HG02970 (cell line): ENCODE measurements at regions not wholly inside any gene's neighbourhood (a gene's known extent, or its start where the extent isn't known, plus 50 kb on each side); places are given as distances from the start of the nearest gene placed in this dataset.
"Not testable (repeated sequence)": the region's sequence is repeated elsewhere in the genome, so short reads cannot be mapped to it uniquely, and the experiment has no call there.

Experiments
- ATAC-seq: cut with Tn5 transposase; IDR thresholded peaks from one replicate; pipeline ENCODE4 v1.9.1; 2021; ENCODE audit warnings: mild to moderate bottlenecking, moderate library complexity, moderate number of reproducible peaks; ENCODE audit not compliant: unreplicated experiment, low FRiP score

DNA sequence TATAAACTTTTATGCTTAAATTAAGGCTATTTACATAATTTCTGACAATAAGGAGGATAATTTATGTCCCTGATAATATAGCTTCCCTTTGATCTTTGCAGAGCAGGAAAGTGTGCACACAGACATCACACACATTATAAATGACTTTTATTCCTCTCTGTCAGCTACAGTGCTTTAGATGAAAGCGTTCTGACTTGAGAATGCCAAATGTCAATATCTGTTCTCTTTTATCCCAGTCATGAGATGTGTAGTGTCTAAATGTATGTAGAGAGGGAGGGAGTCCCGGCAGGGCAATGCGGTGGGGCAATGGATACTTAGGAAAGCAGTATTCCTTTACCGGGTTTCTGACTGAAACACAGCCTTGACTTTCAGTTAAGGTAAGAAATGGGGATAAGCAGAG is 225.4 kb upstream of the CHORDC1 start:
- no peak for ATAC-seq

GRCh38 chr11:90447618-90448017 is 224.8 kb upstream of the CHORDC1 start:
- no peak for ATAC-seq

DNA sequence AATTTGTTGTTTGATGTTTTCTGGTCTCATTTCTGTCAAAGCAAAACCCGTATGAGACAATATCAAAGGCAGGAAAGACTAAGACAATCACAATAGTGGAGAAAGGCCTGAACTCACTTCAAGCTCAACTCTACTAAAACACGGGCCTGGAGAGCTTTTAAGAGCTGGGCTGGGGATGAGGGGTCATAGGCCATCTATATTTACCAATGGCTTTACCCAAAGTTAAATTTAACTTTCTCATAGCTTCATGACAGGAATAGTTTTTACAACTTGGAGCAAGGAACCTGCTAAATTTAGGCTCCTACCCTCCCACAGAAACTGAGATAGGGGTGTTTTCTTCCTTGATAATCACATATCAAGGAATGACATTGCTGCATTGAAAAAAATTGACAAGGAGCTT is 223.4 kb upstream of the CHORDC1 start:
- no peak for ATAC-seq

GRCh38 chr11:90438069-90438468 is 215.2 kb upstream of the CHORDC1 start:
- ATAC-seq: no peak

DNA sequence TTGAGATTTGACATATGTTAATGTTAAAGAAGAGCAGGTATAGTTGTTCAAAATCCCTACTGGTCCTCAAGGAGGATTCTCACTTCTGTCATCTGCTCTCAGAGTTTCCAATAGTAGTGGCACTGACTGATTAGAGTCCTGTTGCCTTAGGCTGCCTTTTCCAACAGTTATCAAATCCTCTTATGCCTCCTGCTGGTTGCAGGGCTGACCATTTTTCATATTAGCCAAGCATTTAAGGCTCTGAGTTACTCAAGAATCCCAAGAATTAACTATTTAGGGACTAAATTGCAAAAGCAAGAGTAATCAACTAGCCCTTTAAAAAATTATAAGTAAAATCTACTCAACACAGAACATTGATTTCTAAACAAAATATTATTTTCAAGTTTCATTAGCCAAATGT is 212.0 kb upstream of the CHORDC1 start:
- ATAC-seq: no peak

DNA sequence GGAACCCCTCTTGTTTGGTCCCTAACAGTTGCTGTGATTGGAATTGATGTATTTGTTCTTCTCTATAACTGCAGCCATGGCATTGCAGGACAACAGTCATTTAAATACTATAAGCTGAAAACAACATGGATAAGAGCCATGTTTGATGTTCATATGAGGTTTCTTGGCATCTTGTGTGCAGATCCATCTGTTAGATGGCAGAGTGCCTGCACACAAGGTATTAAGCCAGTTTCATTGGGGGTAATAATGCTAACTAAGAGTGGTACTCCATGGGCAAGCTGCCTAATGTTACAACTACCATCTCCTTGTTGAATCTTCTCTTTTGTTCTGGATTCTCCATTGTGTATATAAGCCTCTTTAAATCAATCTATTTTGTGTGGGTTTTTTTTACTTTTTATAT is 206.0 kb upstream of the CHORDC1 start:
- ATAC-seq: no peak

- no peak for ATAC-seq
Measured at GRCh38 chr11:90426442-90426841, 203.6 kb upstream of the CHORDC1 start.

- ATAC-seq: no peak
Measured at GRCh38 chr11:90423378-90423777, 200.5 kb upstream of the CHORDC1 start.

DNA sequence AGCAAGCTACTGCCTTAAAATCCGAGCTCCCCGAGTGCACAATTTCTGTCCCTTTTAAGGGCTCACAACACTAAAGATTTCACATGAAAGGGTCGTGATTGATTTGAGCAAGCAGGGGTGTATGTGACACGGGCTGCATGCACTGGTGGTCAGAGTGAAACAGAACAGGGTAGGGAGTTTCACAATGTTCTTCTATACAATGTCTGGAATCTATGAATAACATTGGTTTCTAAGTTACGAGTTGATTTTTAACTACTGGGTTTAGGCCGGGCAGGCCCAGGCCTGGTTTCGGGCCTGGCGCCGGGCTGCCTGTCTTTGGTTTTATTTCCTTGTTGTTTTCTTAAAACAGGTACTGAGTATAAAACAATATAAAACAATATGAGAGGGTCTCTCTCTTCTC is 199.9 kb upstream of the CHORDC1 start:
- ATAC-seq: not testable (repeated sequence)

DNA sequence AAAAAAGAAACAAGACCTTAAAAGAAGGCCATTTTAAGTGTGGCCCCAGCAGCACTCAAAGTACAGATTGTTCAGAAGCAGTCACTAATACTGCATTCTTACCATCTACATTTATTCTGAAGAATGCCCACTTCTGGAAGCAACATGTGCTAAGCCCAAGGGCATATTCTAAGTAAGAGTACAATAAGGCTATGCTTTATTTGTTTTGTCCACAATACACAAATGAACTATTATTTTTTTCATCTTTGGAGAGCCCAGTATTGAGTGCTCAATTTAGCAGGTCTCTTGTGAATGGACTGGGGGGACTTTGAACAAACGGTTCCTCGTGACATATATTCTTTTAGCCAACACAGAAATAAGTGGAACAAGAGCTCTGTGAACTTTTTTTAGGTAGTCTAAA is 191.4 kb upstream of the CHORDC1 start:
- ATAC-seq: no peak

GRCh38 chr11:90407350-90407749 is 184.5 kb upstream of the CHORDC1 start:
- no peak for ATAC-seq

DNA sequence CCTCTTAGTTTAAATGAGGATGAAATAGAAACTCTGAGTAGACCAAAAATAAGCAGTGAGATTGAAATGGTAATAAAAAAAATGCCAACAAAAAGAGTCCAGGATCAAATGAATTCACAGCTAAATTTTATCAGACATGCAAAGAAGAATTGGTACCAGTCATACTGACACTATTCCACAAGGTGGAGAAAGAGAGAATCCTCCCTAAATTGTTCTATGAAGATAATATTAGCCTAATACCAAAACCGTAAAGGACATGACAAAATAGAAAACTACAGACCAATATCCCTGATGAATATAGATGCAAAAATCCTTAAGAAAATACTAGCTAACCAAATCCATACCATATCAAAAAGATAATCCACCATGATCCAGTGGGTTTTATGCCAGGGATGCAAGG is 169.8 kb upstream of the CHORDC1 start:
- no peak for ATAC-seq

- no peak for ATAC-seq
Measured at GRCh38 chr11:90391756-90392155, 168.9 kb upstream of the CHORDC1 start.

- ATAC-seq: no peak
Measured at GRCh38 chr11:90380206-90380605, 157.4 kb upstream of the CHORDC1 start.

DNA sequence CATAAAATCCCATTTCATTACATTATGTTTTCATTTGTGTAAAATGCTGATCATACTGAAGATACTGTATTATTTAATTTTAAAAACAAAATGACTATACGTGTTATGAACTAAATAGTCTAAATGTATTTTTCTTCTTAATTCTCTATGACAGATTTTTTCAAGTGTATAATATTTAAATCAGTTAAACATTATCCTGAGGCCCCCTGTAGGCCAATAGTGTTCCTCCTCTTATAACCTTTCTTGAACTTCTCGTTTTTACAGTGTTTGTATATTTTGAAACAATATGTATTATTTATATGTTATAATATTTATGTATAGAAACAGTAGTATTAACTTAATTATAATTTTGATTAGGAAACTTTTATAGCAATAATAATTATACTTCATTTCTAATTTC is 151.1 kb upstream of the CHORDC1 start:
- no peak for ATAC-seq

GRCh38 chr11:90364527-90364926 is 141.7 kb upstream of the CHORDC1 start:
- ATAC-seq: no peak

GRCh38 chr11:90363739-90364138 is 140.9 kb upstream of the CHORDC1 start:
- ATAC-seq: no peak

- ATAC-seq: no peak
Measured at GRCh38 chr11:90355200-90355599, 132.4 kb upstream of the CHORDC1 start.

GRCh38 chr11:90349731-90350130 is 126.9 kb upstream of the CHORDC1 start:
- ATAC-seq: no peak

DNA sequence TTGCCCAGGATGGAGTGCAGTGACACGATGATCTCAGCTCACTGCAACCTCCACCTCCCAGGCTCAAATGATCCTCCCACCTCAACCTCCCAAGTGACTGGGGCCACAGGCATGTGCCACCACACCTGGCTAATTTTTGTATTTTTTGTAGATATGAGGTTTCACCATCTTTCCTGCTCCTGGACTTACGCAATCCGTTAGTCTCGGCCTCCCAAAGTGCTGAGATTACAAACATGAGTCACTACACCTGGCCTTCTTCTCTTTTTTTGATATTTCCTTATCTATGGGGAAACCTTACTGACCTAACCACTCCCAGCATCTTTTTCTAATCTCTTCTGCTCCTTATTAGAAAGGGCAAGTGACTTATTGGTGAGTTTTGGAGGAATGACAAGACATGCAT is 121.7 kb upstream of the CHORDC1 start:
- ATAC-seq: no peak

GRCh38 chr11:90343673-90344072 is 120.8 kb upstream of the CHORDC1 start:
- no peak for ATAC-seq

DNA sequence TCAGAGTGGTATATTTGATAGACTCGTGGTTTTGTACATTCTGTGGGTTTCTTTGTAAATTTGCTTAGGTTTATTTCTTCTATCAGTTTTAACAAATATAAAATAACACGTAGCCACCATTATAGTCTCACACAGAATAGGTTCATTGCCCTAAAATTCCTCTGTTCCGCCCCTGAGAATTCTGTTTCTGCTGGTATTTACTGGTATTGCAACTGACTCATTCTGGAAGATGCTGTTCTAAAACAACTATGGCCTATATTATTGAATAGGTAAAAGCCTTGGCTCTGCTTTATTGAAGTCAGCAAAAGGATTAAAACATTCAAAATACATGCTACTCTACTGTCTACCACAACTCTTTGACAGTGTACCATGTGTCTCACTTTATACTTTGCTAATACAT is 119.1 kb upstream of the CHORDC1 start:
- no peak for ATAC-seq

- no peak for ATAC-seq
Measured at GRCh38 chr11:90332415-90332814, 109.6 kb upstream of the CHORDC1 start.
